RWPE1 (cell line): ENCODE measurements at regions not wholly inside any gene's neighbourhood (a gene's known extent, or its start where the extent isn't known, plus 50 kb on each side); places are given as distances from the start of the nearest gene placed in this dataset.

Experiments used
- CTCF ChIA-PET: fragments of 350-600 bp; sonication (Branson Sonifier 250); formaldehyde crosslinking; extraction: SDS; loops from one replicate; lab custom pipeline; 2021; lab: Yijun Ruan, JAX
- POLR2A ChIA-PET: fragments of 400-600 bp; formaldehyde crosslinking; extraction: SDS; loops from one replicate; lab custom pipeline; 2020; ENCODE audit warnings: antibody characterized with exemption; ENCODE audit not compliant: low non-redundant PET; lab: Yijun Ruan, JAX
- DNase-seq: peaks from one replicate; pipeline ENCODE4 v3.0.0; 2012; ENCODE audit warnings: low spot score
- H3K27ac ChIP-seq: fragments of 450-650 bp; 2 replicates; pipeline ENCODE4 v1.5.1; 2017
- TF ChIP-seq, protein P1 (sequence below): fragments of 450-650 bp; conservative IDR thresholded peaks from 2 replicates; pipeline ENCODE4 v1.5.1; 2017; ENCODE audit warnings: low read depth, mild to moderate bottlenecking

DNA sequence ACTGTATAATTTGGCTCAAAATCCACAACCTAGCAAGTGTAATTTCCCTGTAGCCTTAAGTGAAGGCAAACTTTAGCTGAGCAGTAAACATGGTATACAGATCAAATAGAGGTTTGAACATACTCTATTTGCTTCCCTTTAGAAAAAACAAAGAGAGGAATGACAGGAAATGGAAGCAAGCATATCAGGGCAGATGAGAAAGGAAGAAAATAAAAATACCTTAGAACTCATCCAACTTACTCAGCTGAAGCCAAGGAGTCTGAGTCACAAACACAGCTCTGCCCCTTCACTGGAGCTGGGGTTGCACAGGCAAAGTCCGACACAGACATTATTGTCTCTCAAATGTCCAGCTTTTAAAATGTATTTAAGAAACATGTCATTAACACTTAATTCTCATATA is 379.9 kb upstream of the IRAK1BP1 start:
- POLR2A ChIA-PET = no interaction called here
- CTCF ChIA-PET = interaction anchor here (0.6 kb wide), 1 partner anchor 28 kb away, joined by 3 read pairs; no protein-coding TSS in a partner anchor
- DNase-seq = no peak
- TF ChIP-seq, protein P1, sequence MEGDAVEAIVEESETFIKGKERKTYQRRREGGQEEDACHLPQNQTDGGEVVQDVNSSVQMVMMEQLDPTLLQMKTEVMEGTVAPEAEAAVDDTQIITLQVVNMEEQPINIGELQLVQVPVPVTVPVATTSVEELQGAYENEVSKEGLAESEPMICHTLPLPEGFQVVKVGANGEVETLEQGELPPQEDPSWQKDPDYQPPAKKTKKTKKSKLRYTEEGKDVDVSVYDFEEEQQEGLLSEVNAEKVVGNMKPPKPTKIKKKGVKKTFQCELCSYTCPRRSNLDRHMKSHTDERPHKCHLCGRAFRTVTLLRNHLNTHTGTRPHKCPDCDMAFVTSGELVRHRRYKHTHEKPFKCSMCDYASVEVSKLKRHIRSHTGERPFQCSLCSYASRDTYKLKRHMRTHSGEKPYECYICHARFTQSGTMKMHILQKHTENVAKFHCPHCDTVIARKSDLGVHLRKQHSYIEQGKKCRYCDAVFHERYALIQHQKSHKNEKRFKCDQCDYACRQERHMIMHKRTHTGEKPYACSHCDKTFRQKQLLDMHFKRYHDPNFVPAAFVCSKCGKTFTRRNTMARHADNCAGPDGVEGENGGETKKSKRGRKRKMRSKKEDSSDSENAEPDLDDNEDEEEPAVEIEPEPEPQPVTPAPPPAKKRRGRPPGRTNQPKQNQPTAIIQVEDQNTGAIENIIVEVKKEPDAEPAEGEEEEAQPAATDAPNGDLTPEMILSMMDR = no peak
- H3K27ac ChIP-seq = no peak overlapping the region

GRCh38 chr6:78489874-78490273 is 377.5 kb upstream of the IRAK1BP1 start:
- H3K27ac ChIP-seq = no peak overlapping the region
- CTCF ChIA-PET = no interaction called here
- no peak for DNase-seq
- TF ChIP-seq, protein P1 = no peak
- POLR2A ChIA-PET = no interaction called here

- TF ChIP-seq, protein P1 = no peak
- peak; percentile 21 for DNase-seq
- ChIA-PET POLR2A (no interaction called here), CTCF (interaction anchor here (0.6 kb wide), 1 partner anchor 279 kb away, joined by 4 read pairs; no protein-coding TSS in a partner anchor)
- H3K27ac ChIP-seq = no peak overlapping the region; the same call in 1 of the 2 replicates
These were observed 374.9 kb upstream of the IRAK1BP1 start for GRCh38 chr6:78492351-78493017.

GRCh38 chr6:78500299-78501089 is 366.9 kb upstream of the IRAK1BP1 start:
- ChIA-PET CTCF (interaction anchor here (0.6 kb wide), 1 partner anchor 13 kb away, joined by 4 read pairs; no protein-coding TSS in a partner anchor), POLR2A (no interaction called here)
- no peak for DNase-seq
- no peak overlapping the region for H3K27ac ChIP-seq
- TF ChIP-seq, protein P1 = no peak

DNA sequence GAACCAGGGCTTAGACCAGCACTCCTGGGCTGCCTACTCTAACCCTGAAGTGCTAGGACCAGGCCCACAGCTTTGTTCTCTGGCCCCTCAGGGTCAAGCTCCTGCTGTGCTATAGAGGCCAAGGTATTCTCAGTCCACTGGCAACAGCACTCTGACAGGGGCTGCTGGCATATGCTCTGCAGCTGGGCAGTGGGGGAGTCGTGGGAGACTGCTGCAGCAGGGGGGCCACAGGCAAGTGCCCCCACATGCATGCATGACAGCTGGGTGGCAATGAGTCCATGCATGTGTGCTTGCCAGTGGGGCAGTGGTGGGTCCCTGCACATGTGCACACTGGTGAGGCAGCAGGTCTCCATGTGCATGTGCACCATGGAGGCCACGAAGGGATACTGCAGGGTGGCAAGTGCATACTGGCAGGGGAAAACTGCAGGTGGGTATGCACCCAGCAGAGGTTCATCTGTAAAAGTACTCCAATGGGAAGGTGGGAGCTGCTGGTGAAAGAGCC is 364.9 kb upstream of the IRAK1BP1 start:
- TF ChIP-seq, protein P1 = no peak
- POLR2A ChIA-PET = no interaction called here
- no peak for DNase-seq
- CTCF ChIA-PET = no interaction called here
- no peak overlapping the region for H3K27ac ChIP-seq

DNA sequence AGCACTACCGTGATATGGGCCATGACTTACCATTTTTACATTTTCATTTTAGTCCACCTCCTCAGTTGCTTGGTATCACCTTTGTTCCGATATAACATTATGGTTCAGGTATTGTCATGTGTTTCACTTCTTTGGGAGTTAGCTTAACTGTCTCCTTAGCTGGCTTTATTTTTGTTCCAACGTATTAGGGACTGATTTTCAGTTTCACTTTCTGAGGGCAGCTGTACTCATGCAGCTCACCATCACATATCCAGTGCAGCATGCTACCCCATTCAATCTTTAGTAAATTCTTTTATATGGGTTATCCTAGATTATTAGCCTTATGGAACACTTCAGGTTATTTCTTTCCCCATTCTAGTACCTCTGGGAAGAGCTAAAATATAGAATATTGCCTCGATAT is 362.2 kb upstream of the IRAK1BP1 start:
- CTCF ChIA-PET = no interaction called here
- TF ChIP-seq, protein P1 = no peak
- H3K27ac ChIP-seq = no peak overlapping the region

More for the DNA sequence above, 362.2 kb upstream of the IRAK1BP1 start:
- DNase-seq = no peak
- POLR2A ChIA-PET = no interaction called here
